GM12892 (cell line): ENCODE measurements at regions not wholly inside any gene's neighbourhood (a gene's known extent, or its start where the extent isn't known, plus 50 kb on each side); places are given as distances from the start of the nearest gene placed in this dataset.
A peak's percentile ranks its signal among the peaks of the same experiment; 100 is the strongest.
"Not testable (repeated sequence)": the region's sequence is repeated elsewhere in the genome, so short reads cannot be mapped to it uniquely, and the experiment has no call there.

ENCODE experiments used
- DNase-seq: peaks from one replicate; pipeline ENCODE4 v3.0.0; 2011; ENCODE audit not compliant: insufficient read length
- FAIRE-seq: peaks from 2 replicates; lab custom pipeline; 2011; peaks lifted over from hg19 to GRCh38; lab: Jason Lieb, UNC
- POLR2A ChIP-seq: IDR thresholded peaks from 2 replicates; pipeline ENCODE4 v1.6.1; 2011; ENCODE audit warnings: low read depth, low read length, control low read depth
- POLR2AphosphoS5 ChIP-seq: IDR thresholded peaks from 2 replicates; pipeline ENCODE4 v1.6.1; 2011; ENCODE audit warnings: low read depth, low read length, control low read depth
- TAF1 ChIP-seq: IDR thresholded peaks from 2 replicates; pipeline ENCODE4 v1.6.1; 2011; ENCODE audit warnings: low read depth, mild to moderate bottlenecking, control low read depth, low read length, borderline replicate concordance

DNA sequence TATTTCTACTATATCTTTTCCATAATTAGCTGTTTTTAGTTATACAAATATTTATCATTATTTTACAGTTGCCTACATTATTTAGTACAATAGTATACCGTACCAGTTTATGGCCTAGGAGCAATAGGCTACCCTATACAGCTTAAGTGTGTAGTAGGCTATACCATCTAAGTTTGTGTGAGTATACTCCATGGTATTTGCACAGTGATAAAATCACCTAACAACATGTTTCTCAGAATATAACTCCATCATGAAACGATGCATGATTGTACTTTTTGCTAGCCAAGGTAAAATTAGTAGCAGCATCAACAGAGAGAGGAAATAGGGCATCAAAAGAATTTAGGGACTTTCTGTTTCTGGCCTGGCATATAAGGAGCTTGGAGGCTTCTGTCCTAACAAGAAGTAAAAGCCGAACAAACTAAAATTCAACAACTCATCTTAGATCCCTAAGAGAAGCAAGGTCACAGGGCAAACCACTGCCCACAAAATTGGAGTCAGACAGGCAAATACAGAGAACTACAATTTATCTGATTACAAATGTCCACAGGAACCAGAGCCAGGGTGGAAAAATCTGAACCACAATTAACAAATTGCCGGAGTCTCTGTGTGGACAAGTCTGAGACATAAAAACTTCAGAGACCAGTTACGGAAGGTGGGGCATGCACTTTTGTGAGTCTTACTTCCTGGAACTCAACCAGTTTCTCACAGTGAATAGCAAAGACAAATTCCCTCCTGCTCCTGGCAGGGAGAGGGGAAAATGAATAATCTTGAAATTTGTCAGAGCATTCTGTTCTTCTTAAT, 671.4 kb downstream of the RFPL4B start:
- DNase-seq (no peak), FAIRE-seq (no peak)
- no peak for TF ChIP-seq TAF1
- no peak for TF ChIP-seq POLR2AphosphoS5
- no peak for TF ChIP-seq POLR2A

DNA sequence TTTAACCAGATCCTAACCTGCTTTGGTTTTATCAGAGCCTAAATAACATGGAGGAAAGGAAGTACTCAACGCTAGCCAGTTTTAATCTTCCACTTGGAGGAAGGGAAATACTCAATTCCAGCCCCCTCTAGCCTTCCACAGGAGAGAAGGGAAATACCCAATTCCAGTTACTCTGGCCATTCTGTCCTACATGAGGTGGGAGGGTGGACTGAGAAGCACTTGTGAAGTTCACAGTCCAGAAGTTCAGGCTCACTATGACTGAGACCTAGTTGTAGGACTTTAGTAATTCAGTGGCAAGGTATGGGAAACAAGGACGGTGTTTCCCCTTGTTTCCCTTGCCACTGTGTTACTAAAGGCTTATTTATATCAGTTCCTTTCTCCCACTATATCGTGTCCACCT, 672.0 kb downstream of the RFPL4B start:
- TF ChIP-seq TAF1 (no peak), POLR2AphosphoS5 (no peak), POLR2A (no peak)
- DNase-seq (no peak), FAIRE-seq (no peak)

DNA sequence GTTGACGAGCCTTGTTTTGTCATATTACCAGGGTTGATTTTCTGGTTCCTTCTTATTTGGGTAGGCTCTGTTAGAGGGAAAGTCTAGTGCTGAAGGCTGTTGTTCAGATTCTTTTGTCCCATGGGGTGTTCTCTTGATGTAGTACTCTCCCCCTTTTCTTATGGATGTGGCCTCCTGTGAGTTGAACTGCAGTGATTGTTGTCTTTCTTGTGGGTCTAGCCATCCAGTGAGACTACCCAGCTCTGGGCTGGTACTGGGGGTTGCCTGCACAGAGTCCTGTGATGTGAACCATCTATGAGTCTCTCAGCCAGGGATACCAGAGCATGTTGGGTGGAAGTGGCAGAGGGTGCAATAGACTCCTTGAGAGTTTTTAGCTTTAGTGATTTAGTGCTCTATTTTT, 680.6 kb downstream of the RFPL4B start:
- TF ChIP-seq TAF1 (no peak), POLR2AphosphoS5 (no peak), POLR2A (no peak)
- DNase-seq: no peak
- FAIRE-seq: no peak

DNA sequence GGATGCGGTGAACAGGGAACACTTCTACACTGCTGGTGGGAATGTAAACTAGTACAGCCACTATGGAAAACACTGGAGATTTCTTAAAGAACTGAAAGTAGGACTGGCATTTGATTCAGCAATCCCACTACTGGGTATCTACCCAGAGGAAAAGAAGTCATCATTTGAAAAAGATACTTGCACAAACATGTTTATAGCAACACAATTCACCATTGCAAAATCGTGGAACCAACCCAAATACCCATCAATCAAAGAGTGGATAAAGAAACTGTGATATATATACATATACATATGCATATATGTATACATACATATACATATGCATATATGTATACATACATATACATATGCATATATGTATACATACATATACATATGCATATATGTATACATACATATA, 682.0 kb downstream of the RFPL4B start:
- not testable (repeated sequence) for DNase-seq, FAIRE-seq

GRCh38 chr6:113031591-113032238, 684.6 kb downstream of the RFPL4B start:
- TF ChIP-seq POLR2AphosphoS5 (no peak), POLR2A (no peak), TAF1 (no peak)
- DNase-seq (no peak), FAIRE-seq (peak; percentile 17)

- TF ChIP-seq POLR2A: no peak
- no peak for TF ChIP-seq POLR2AphosphoS5
- no peak for TF ChIP-seq TAF1
- no peak for FAIRE-seq
- no peak for DNase-seq
Observed at GRCh38 chr6:113039005-113039404, 691.9 kb downstream of the RFPL4B start.

DNA sequence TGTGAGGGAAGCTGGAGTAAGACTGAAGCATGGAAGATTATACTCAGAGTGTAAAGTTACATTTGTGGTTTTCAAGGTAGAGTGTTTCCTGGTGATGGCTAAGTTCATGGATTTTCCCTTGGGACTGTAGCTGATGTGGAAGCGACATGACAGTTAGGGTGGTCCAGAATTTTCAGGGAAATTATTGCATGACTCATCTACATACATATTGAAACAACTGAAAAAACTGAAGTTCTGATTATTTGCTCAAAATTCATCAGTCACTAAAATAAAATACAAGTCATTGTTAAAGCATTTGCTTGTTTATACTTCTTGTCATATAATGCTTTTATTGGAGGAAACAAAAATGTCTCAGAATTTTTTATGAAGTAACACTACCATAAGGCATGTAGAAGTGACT, 700.0 kb downstream of the RFPL4B start:
- FAIRE-seq: no peak
- TF ChIP-seq TAF1 (no peak), POLR2A (no peak), POLR2AphosphoS5 (no peak)
- DNase-seq: no peak

DNA sequence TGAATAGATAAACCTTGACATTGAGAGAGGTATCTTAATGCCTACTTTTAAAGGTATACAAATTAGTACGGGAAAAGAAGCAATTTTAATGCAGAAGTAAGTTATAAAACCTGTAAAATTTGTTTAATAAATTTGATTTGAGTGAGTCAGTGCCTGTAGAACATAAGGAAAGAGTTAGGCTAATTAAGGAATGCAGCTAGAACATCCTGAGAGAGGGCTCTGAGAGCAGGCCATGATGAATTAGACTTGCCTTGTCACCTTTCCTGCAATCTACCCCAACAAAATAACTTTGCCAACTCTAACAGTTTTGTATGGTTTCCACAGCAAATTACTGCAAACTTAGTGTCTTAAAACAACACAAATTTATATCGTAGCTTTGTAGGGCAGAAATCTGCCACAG, 700.8 kb downstream of the RFPL4B start:
- TF ChIP-seq POLR2A (no peak), POLR2AphosphoS5 (no peak), TAF1 (no peak)
- DNase-seq (no peak), FAIRE-seq (no peak)

GRCh38 chr6:113048741-113049140, 701.6 kb downstream of the RFPL4B start:
- FAIRE-seq: no peak
- TF ChIP-seq POLR2AphosphoS5 (no peak), TAF1 (no peak), POLR2A (no peak)
- no peak for DNase-seq

- TF ChIP-seq POLR2AphosphoS5 (no peak), POLR2A (no peak), TAF1 (no peak)
- FAIRE-seq (no peak), DNase-seq (no peak)
Observed at GRCh38 chr6:113049190-113049589, 702.1 kb downstream of the RFPL4B start.

GRCh38 chr6:113050010-113050858, 703.1 kb downstream of the RFPL4B start:
- DNase-seq (no peak), FAIRE-seq (no peak)
- no peak for TF ChIP-seq POLR2A
- no peak for TF ChIP-seq TAF1
- no peak for TF ChIP-seq POLR2AphosphoS5
